Prostate gland (tissue), 2 donors: ENCODE measurements at regions not wholly inside any gene's neighbourhood (a gene's known extent, or its start where the extent isn't known, plus 50 kb on each side); places are given as distances from the start of the nearest gene placed in this dataset.

Experiments used
- CTCF ChIP-seq, 4 experiments: fragments of 200-600 bp in 2 of 4; fragments of 450-650 bp in 2 of 4; sonication (generic) in 2 of 4; IDR thresholded peaks; 1 replicate in 3 of 4; 2 replicates in 1 of 4; pipeline ENCODE4 v1.5.1; 2016 to 2019; ENCODE audit warnings: antibody characterized with exemption in 4 of 4, mild to moderate bottlenecking in 2 of 4, moderate library complexity in 2 of 4
- POLR2AphosphoS5 ChIP-seq: sonication (generic); formaldehyde crosslinking; IDR thresholded peaks from one replicate; pipeline ENCODE4 v1.6.1; 2017; ENCODE audit warnings: antibody characterized with exemption

GRCh38 chr1:195765099-195765498, 843.1 kb downstream of the KCNT2 start:
- no peak for TF ChIP-seq CTCF (IDR thresholded peaks at IDR 0.05)
- no peak for TF ChIP-seq POLR2AphosphoS5
